ENCODE measurements at regions not wholly inside any gene's neighbourhood (a gene's known extent, or its start where the extent isn't known, plus 50 kb on each side); places are given as distances from the start of the nearest gene placed in this dataset.

GRCh38 chr6:51057296-51057695, 238.6 kb downstream of the TFAP2B start:
- Histone ChIP-seq H3K4me3 (no peak overlapping the region), H3K27ac (no peak overlapping the region), H3K36me3 (no peaks in the 10 kb centered on the region), H3K27me3 (no peaks in the 10 kb centered on the region), H3K9me3 (peaks cover 0 to 14% (median 6%) of the 10 kb centered on the region in 3 donors), H3K4me1 (no peaks in the 10 kb centered on the region)
- DNase-seq, result no peak
- WGBS, 2 donors, result 68 to 73% methylated on average over 4 of the region's 4 CpGs
- no peak for TF ChIP-seq CTCF (IDR thresholded peaks at IDR 0.05)
- no peak for TF ChIP-seq POLR2A (IDR thresholded peaks at IDR 0.05)
- intact Hi-C loops (cut with DNase I), result no loop called here

DNA sequence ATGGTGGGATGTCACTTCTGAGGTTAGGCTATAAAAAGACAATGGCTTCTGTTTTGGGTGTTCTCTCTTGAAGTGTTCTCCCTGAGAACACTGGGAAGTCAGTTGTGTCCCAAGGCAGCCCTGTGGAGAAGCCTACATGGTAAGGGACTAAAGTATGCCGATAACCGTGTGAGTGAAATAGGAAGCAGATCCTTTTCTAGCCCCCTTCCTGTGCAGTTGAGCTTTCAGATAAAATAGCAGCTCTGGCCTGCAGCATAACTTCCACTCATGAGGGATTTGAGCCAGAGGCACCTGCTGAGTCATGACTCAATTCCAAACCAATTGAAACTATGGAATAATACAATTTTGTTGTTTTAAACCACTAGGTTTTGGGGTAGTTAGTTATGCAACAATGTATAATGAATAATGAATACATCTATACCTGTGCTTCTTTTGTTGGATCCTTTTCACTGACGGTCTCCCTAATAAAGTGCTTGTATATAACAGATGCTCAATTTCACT, 241.6 kb downstream of the TFAP2B start:
- no peak for DNase-seq
- Histone ChIP-seq H3K9me3 (no peaks in the 10 kb centered on the region), H3K4me3 (no peak overlapping the region), H3K4me1 (no peaks in the 10 kb centered on the region), H3K27me3 (no peaks in the 10 kb centered on the region), H3K36me3 (no peaks in the 10 kb centered on the region), H3K27ac (no peak overlapping the region)
- TF ChIP-seq CTCF (IDR thresholded peaks at IDR 0.05) (no peak), POLR2A (IDR thresholded peaks at IDR 0.05) (no peak)
- intact Hi-C loops (cut with DNase I), result no loop called here
- WGBS, 2 donors, result 80 to 89% methylated on average over 3 of the region's 3 CpGs

GRCh38 chr6:51062166-51062722, 243.6 kb downstream of the TFAP2B start:
- Histone ChIP-seq H3K4me1 (no peaks in the 10 kb centered on the region), H3K27ac (no peak overlapping the region), H3K4me3 (no peak overlapping the region), H3K9me3 (no peaks in the 10 kb centered on the region), H3K27me3 (no peaks in the 10 kb centered on the region), H3K36me3 (no peaks in the 10 kb centered on the region)
- intact Hi-C loops (cut with DNase I), result no loop called here
- DNase-seq, result no peak
- 67 to 70% methylated on average over 3 of the region's 3 CpGs for WGBS, 2 donors
- TF ChIP-seq POLR2A (IDR thresholded peaks at IDR 0.05), result no peak
- TF ChIP-seq CTCF (IDR thresholded peaks at IDR 0.05), result no peak

GRCh38 chr6:51077821-51078518, 259.3 kb downstream of the TFAP2B start:
- 66 to 97% methylated on average over 2 to 3 of the region's 3 CpGs for WGBS, 2 donors
- Histone ChIP-seq H3K9me3 (no peaks in the 10 kb centered on the region), H3K4me1 (no peaks in the 10 kb centered on the region)

More at GRCh38 chr6:51077821-51078518, 259.3 kb downstream of the TFAP2B start:
- Histone ChIP-seq H3K27me3 (no peaks in the 10 kb centered on the region), H3K36me3 (no peaks in the 10 kb centered on the region), H3K4me3 (no peak overlapping the region), H3K27ac (no peak overlapping the region)
- TF ChIP-seq POLR2A (IDR thresholded peaks at IDR 0.05), result no peak
- TF ChIP-seq CTCF (IDR thresholded peaks at IDR 0.05), result no peak
- DNase-seq, result no peak
- intact Hi-C loops (cut with DNase I), result no loop called here

All from esophagus squamous epithelium (tissue), 5 donors.